OCI-LY7 (cell line): ENCODE measurements at regions not wholly inside any gene's neighbourhood (a gene's known extent, or its start where the extent isn't known, plus 50 kb on each side); places are given as distances from the start of the nearest gene placed in this dataset.

Experiments used
- BruUV-seq: library from RNA; stranded (reverse); fragments of 400-500 nt; replicated peaks from 2 replicates; lab custom pipeline; 2021; lab: Mats Ljungman, UMichigan
- CTCF ChIA-PET: fragments of 300-600 bp; sonication (Branson Sonifier 250); formaldehyde crosslinking; loops from one replicate; lab custom pipeline; 2022; ENCODE audit warnings: antibody characterized with exemption; ENCODE audit not compliant: unreplicated experiment; lab: Charles Lee
- POLR2A ChIA-PET: fragments of 300-600 bp; sonication (Branson Sonifier 250); formaldehyde crosslinking; loops from one replicate; lab custom pipeline; 2022; ENCODE audit warnings: antibody characterized with exemption; lab: Charles Lee
- DNase-seq: peaks from one replicate; pipeline ENCODE4 v3.0.0-alpha.2; 2015; ENCODE audit warnings: low spot score
- H2AFZ ChIP-seq: fragments of 200-600 bp; sonication (generic), shearing (Covaris generic); 2 replicates; pipeline ENCODE4 v1.6.1; 2014; ENCODE audit warnings: mild to moderate bottlenecking, antibody characterized with exemption, low read length, moderate library complexity
- H3K27ac ChIP-seq: fragments of 200-600 bp; sonication (generic); 2 replicates; pipeline ENCODE4 v1.5.1; 2014; ENCODE audit warnings: mixed run types, low read depth, mild to moderate bottlenecking, moderate library complexity, low read length, inconsistent platforms; ENCODE audit not compliant: poor library complexity, severe bottlenecking
- H3K36me3 ChIP-seq: fragments of 200-600 bp; sonication (generic); 2 replicates; pipeline ENCODE4 v1.6.1; 2014; ENCODE audit warnings: mild to moderate bottlenecking, antibody characterized with exemption, low read length, moderate library complexity, mixed read lengths; ENCODE audit not compliant: insufficient read depth
- H3K4me1 ChIP-seq: fragments of 200-600 bp; sonication (generic); 2 replicates; pipeline ENCODE4 v1.5.1; 2014; ENCODE audit warnings: mild to moderate bottlenecking, low read length; ENCODE audit not compliant: insufficient read depth, poor library complexity, severe bottlenecking
- H3K4me2 ChIP-seq: fragments of 200-600 bp; sonication (generic); 2 replicates; pipeline ENCODE4 v1.6.1; 2014; ENCODE audit warnings: mild to moderate bottlenecking, low read length
- H3K4me3 ChIP-seq: fragments of 200-600 bp; sonication (generic); 2 replicates; pipeline ENCODE4 v1.5.1; 2014; ENCODE audit warnings: mild to moderate bottlenecking, low read depth, low read length; ENCODE audit not compliant: poor library complexity, severe bottlenecking
- H3K79me2 ChIP-seq: fragments of 200-600 bp; sonication (generic); 2 replicates; pipeline ENCODE4 v1.6.1; 2016; ENCODE audit warnings: low read depth, mild to moderate bottlenecking, low read length, moderate library complexity, mixed read lengths; ENCODE audit not compliant: insufficient read depth
- H3K9me2 ChIP-seq: fragments of 200-600 bp; sonication (generic); 2 replicates; pipeline ENCODE4 v1.6.1; 2016; ENCODE audit warnings: mild to moderate bottlenecking, low read length, mixed read lengths; ENCODE audit not compliant: insufficient read depth
- H3K9me3 ChIP-seq: fragments of 200-600 bp; sonication (generic); 2 replicates; pipeline ENCODE4 v1.6.1; 2014; ENCODE audit warnings: mild to moderate bottlenecking, mixed run types, low read length, mixed read lengths
- H4K20me1 ChIP-seq: fragments of 200-600 bp; sonication (generic); 2 replicates; pipeline ENCODE4 v1.6.1; 2014; ENCODE audit warnings: mild to moderate bottlenecking, antibody characterized with exemption, low read length, moderate library complexity, mixed read lengths; ENCODE audit not compliant: insufficient read depth
- CTCF ChIP-seq: fragments of 200-600 bp; sonication (generic); conservative IDR thresholded peaks from 2 replicates; pipeline ENCODE4 v1.5.1; 2014; ENCODE audit warnings: mild to moderate bottlenecking, antibody characterized with exemption, low read length, moderate library complexity, mixed read lengths
- EZH2phosphoT487 ChIP-seq: fragments of 200-600 bp; sonication (generic); IDR thresholded peaks from 2 replicates; pipeline ENCODE4 v1.6.1; 2018; ENCODE audit warnings: low read depth, borderline replicate concordance, mild to moderate bottlenecking, mixed run types, antibody characterized with exemption, low read length, moderate library complexity, mixed read lengths
- intact Hi-C: fragments of 100-400 bp; cut with micrococcal nuclease; formaldehyde crosslinking; loops from one replicate; pipeline ENCODE4 v1.10.0; 2022; ENCODE audit not compliant: unreplicated experiment

GRCh38 chr1:87197156-87197555 is 131.5 kb upstream of the LMO4 start:
- H3K4me1 ChIP-seq: no peaks in the 10 kb centered on the region
- H3K79me2 ChIP-seq: no peaks in the 10 kb centered on the region
- POLR2A ChIA-PET: no interaction called here
- H3K36me3 ChIP-seq: no peaks in the 10 kb centered on the region
- no peaks in the 10 kb centered on the region for H3K9me3 ChIP-seq
- no peak for DNase-seq
- no peaks in the 10 kb centered on the region for H4K20me1 ChIP-seq
- H3K9me2 ChIP-seq: no peaks in the 10 kb centered on the region
- no peak overlapping the region for H3K4me3 ChIP-seq
- BruUV-seq: no TSS peak
- CTCF ChIA-PET: no interaction called here
- intact Hi-C loops: no loop called here
- no peak overlapping the region for H2AFZ ChIP-seq
- no peak overlapping the region for H3K27ac ChIP-seq
- no peak overlapping the region for H3K4me2 ChIP-seq
- TF ChIP-seq EZH2phosphoT487 (no peak), CTCF (no peak)

DNA sequence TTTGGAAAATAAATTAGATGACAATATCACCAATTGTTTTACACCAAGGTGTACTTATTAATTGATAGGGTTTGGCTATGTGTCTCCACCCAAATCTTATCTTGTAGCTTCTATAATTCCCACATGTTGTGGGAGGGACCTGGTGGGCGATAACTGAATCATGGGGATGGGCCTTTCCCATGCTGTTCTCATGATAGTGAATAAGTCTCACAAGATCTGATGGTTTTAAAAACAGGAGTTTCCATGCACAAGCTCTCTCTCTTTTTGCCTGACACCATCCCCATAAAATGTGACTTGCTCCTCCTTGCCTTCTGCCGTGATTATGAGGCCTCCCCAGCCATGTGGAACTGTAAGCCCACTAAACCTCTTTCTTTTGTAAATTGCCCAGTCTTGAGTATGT is 131.0 kb upstream of the LMO4 start:
- H3K4me2 ChIP-seq: no peak overlapping the region
- H3K79me2 ChIP-seq: no peaks in the 10 kb centered on the region
- ChIA-PET CTCF (no interaction called here), POLR2A (no interaction called here)
- no peaks in the 10 kb centered on the region for H3K9me2 ChIP-seq
- TF ChIP-seq EZH2phosphoT487: no peak
- intact Hi-C loops: no loop called here
- BruUV-seq: no TSS peak
- no peaks in the 10 kb centered on the region for H3K4me1 ChIP-seq
- H2AFZ ChIP-seq: no peak overlapping the region
- H4K20me1 ChIP-seq: no peaks in the 10 kb centered on the region
- no peaks in the 10 kb centered on the region for H3K36me3 ChIP-seq
- no peak overlapping the region for H3K27ac ChIP-seq
- DNase-seq: no peak
- no peak overlapping the region for H3K4me3 ChIP-seq
- H3K9me3 ChIP-seq: no peaks in the 10 kb centered on the region

- intact Hi-C loops: no loop called here
- no peak overlapping the region for H3K4me2 ChIP-seq
- H3K9me2 ChIP-seq: no peaks in the 10 kb centered on the region
- no TSS peak for BruUV-seq
- no peaks in the 10 kb centered on the region for H3K79me2 ChIP-seq
- no peak overlapping the region for H3K27ac ChIP-seq
- H3K4me3 ChIP-seq: no peak overlapping the region
- no peak for DNase-seq
- H2AFZ ChIP-seq: no peak overlapping the region
- CTCF ChIA-PET: no interaction called here
- no peak for TF ChIP-seq CTCF
- no peak for TF ChIP-seq EZH2phosphoT487
- POLR2A ChIA-PET: no interaction called here
- no peaks in the 10 kb centered on the region for H3K9me3 ChIP-seq
- H4K20me1 ChIP-seq: no peaks in the 10 kb centered on the region
- H3K4me1 ChIP-seq: no peaks in the 10 kb centered on the region
- no peaks in the 10 kb centered on the region for H3K36me3 ChIP-seq
Observed at GRCh38 chr1:87200875-87201638, 127.6 kb upstream of the LMO4 start.
